ENCODE measurements at regions not wholly inside any gene's neighbourhood (a gene's known extent, or its start where the extent isn't known, plus 50 kb on each side); places are given as distances from the start of the nearest gene placed in this dataset.

- H3K4me2 ChIP-seq (ENCODE audit: low read length): no peak overlapping the region
- H3K9ac ChIP-seq (ENCODE audit: low read depth, low read length): no peak overlapping the region
- H3K36me3 ChIP-seq (ENCODE audit: insufficient read depth, low read length): no peaks in the 10 kb centered on the region
- H3K27me3 ChIP-seq (ENCODE audit: control insufficient read depth, insufficient read depth, low read length): no peaks in the 10 kb centered on the region
- peaks cover 14% of the 10 kb centered on the region for H3K4me1 ChIP-seq (ENCODE audit: control insufficient read depth, insufficient read depth, low read length)
- no peaks in the 10 kb centered on the region for H3K9me3 ChIP-seq (replicated peaks; ENCODE audit: low read length)
- H3K4me3 ChIP-seq (ENCODE audit: low read length): no peak overlapping the region
Observed at GRCh38 chr16:64586781-64587180, 535.1 kb downstream of the CDH11 start.

DNA sequence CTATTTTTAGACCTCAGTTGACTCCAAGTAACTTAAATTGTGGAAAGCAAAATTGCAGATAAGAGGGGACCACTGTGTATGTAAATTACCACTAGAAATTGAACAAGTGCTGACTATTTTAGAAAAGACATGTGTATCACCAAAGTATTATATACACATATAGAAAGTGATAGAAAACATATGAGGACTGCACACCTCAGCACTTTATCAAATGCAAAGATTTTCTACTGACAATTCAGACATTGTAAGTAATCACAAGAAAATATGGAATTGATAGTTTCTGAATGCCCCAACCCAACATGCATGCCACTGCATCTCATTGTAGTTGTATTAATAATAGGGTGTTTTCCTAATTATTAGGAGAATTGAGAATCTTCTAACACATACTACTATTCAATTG is 536.5 kb downstream of the CDH11 start:
- Histone ChIP-seq H3K4me3 (ENCODE audit: low read length) (no peak overlapping the region), H3K36me3 (ENCODE audit: insufficient read depth, low read length) (no peaks in the 10 kb centered on the region), H3K4me1 (ENCODE audit: control insufficient read depth, insufficient read depth, low read length) (peaks cover 11% of the 10 kb centered on the region), H3K27me3 (ENCODE audit: control insufficient read depth, insufficient read depth, low read length) (no peaks in the 10 kb centered on the region), H3K9ac (ENCODE audit: low read depth, low read length) (no peak overlapping the region), H3K4me2 (ENCODE audit: low read length) (no peak overlapping the region), H3K9me3 (replicated peaks; ENCODE audit: low read length) (no peaks in the 10 kb centered on the region)

- no peaks in the 10 kb centered on the region for H3K36me3 ChIP-seq (ENCODE audit: insufficient read depth, low read length)
- no peaks in the 10 kb centered on the region for H3K27me3 ChIP-seq (ENCODE audit: control insufficient read depth, insufficient read depth, low read length)
- no peak overlapping the region for H3K4me2 ChIP-seq (ENCODE audit: low read length)
- H3K9ac ChIP-seq (ENCODE audit: low read depth, low read length): no peak overlapping the region
- no peaks in the 10 kb centered on the region for H3K4me1 ChIP-seq (ENCODE audit: control insufficient read depth, insufficient read depth, low read length)
- no peak overlapping the region for H3K4me3 ChIP-seq (ENCODE audit: low read length)
- no peaks in the 10 kb centered on the region for H3K9me3 ChIP-seq (replicated peaks; ENCODE audit: low read length)
Observed at GRCh38 chr16:64580558-64580957, 541.3 kb downstream of the CDH11 start.

GRCh38 chr16:64579712-64580111 is 542.2 kb downstream of the CDH11 start:
- Histone ChIP-seq H3K4me2 (ENCODE audit: low read length) (no peak overlapping the region), H3K4me1 (ENCODE audit: control insufficient read depth, insufficient read depth, low read length) (no peaks in the 10 kb centered on the region), H3K36me3 (ENCODE audit: insufficient read depth, low read length) (no peaks in the 10 kb centered on the region), H3K4me3 (ENCODE audit: low read length) (no peak overlapping the region), H3K9me3 (replicated peaks; ENCODE audit: low read length) (no peaks in the 10 kb centered on the region), H3K9ac (ENCODE audit: low read depth, low read length) (no peak overlapping the region), H3K27me3 (ENCODE audit: control insufficient read depth, insufficient read depth, low read length) (no peaks in the 10 kb centered on the region)

- Histone ChIP-seq H3K9me3 (replicated peaks; ENCODE audit: low read length) (no peaks in the 10 kb centered on the region), H3K9ac (ENCODE audit: low read depth, low read length) (no peak overlapping the region), H3K4me3 (ENCODE audit: low read length) (no peak overlapping the region), H3K27me3 (ENCODE audit: control insufficient read depth, insufficient read depth, low read length) (no peaks in the 10 kb centered on the region), H3K36me3 (ENCODE audit: insufficient read depth, low read length) (no peaks in the 10 kb centered on the region), H3K4me1 (ENCODE audit: control insufficient read depth, insufficient read depth, low read length) (no peaks in the 10 kb centered on the region), H3K4me2 (ENCODE audit: low read length) (no peak overlapping the region)
Observed at GRCh38 chr16:64545768-64546167, 576.1 kb downstream of the CDH11 start.

DNA sequence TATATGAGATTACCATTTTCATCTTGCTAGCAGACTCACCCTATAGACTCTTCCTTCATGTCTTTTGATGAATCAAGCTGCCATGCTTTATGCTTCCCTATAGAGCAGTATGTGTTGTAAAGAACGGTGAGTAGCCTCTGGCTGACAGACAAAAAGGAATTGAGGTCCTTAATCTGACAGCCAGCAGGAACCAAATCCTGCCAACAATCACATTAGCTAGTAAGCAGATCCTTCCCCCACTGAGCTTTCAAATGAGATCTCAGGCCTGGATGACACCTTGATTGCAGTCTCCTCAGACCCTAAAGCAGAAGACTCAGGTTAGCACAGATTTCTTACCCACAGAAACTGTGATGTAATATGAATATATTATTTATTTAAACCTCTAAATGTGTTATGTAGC is 577.0 kb downstream of the CDH11 start:
- H3K4me3 ChIP-seq (ENCODE audit: low read length): no peak overlapping the region
- H3K4me2 ChIP-seq (ENCODE audit: low read length): no peak overlapping the region
- H3K36me3 ChIP-seq (ENCODE audit: insufficient read depth, low read length): no peaks in the 10 kb centered on the region
- H3K9me3 ChIP-seq (replicated peaks; ENCODE audit: low read length): no peaks in the 10 kb centered on the region
- no peaks in the 10 kb centered on the region for H3K27me3 ChIP-seq (ENCODE audit: control insufficient read depth, insufficient read depth, low read length)
- H3K4me1 ChIP-seq (ENCODE audit: control insufficient read depth, insufficient read depth, low read length): no peaks in the 10 kb centered on the region
- no peak overlapping the region for H3K9ac ChIP-seq (ENCODE audit: low read depth, low read length)

GRCh38 chr16:64543441-64543840 is 578.4 kb downstream of the CDH11 start:
- H3K4me3 ChIP-seq (ENCODE audit: low read length): no peak overlapping the region
- no peak overlapping the region for H3K4me2 ChIP-seq (ENCODE audit: low read length)
- no peaks in the 10 kb centered on the region for H3K36me3 ChIP-seq (ENCODE audit: insufficient read depth, low read length)
- H3K4me1 ChIP-seq (ENCODE audit: control insufficient read depth, insufficient read depth, low read length): no peaks in the 10 kb centered on the region
- no peaks in the 10 kb centered on the region for H3K27me3 ChIP-seq (ENCODE audit: control insufficient read depth, insufficient read depth, low read length)
- no peak overlapping the region for H3K9ac ChIP-seq (ENCODE audit: low read depth, low read length)
- no peaks in the 10 kb centered on the region for H3K9me3 ChIP-seq (replicated peaks; ENCODE audit: low read length)

DNA sequence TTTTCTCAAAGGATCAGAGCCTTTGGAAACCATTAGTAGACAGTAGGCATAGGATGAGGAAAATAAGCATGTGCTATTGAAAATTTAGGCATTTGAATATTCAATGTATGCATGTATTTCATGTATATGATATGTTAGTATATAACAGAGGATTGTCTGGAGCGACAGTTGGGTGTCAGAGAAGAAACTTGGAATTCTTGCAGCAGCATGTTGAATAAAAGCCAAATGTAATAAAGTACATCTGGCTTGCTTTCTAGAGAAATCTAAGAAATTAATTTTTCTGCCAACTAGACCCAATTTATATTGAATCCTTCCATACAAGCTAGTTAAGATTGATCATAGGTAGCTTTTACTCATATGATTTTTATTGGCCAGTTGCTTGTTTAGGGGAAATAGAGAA is 578.8 kb downstream of the CDH11 start:
- Histone ChIP-seq H3K9me3 (replicated peaks; ENCODE audit: low read length) (no peaks in the 10 kb centered on the region), H3K4me1 (ENCODE audit: control insufficient read depth, insufficient read depth, low read length) (no peaks in the 10 kb centered on the region), H3K4me2 (ENCODE audit: low read length) (no peak overlapping the region), H3K27me3 (ENCODE audit: control insufficient read depth, insufficient read depth, low read length) (no peaks in the 10 kb centered on the region), H3K9ac (ENCODE audit: low read depth, low read length) (no peak overlapping the region), H3K36me3 (ENCODE audit: insufficient read depth, low read length) (no peaks in the 10 kb centered on the region), H3K4me3 (ENCODE audit: low read length) (no peak overlapping the region)

DNA sequence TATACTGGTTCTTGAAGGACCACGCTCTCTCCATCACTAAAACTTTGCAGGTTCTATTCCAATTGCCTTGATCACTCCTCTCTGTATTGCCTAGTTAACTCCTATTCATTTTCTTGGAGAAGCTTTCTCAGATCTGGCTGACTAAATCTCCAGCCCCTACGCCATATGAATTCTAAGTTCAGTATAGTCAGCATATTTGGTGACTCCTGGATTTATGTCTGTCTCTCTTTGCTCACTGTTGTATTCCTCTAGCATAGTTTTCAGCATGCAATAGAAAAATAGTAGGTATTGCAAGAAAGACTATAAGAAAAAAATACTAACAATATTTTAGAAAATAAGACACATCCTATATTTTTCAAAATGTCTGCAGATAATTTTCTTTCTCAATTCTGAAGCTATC is 579.7 kb downstream of the CDH11 start:
- H3K36me3 ChIP-seq (ENCODE audit: insufficient read depth, low read length): no peaks in the 10 kb centered on the region
- H3K9me3 ChIP-seq (replicated peaks; ENCODE audit: low read length): no peaks in the 10 kb centered on the region
- no peaks in the 10 kb centered on the region for H3K4me1 ChIP-seq (ENCODE audit: control insufficient read depth, insufficient read depth, low read length)
- no peak overlapping the region for H3K4me2 ChIP-seq (ENCODE audit: low read length)
- H3K27me3 ChIP-seq (ENCODE audit: control insufficient read depth, insufficient read depth, low read length): no peaks in the 10 kb centered on the region
- H3K4me3 ChIP-seq (ENCODE audit: low read length): no peak overlapping the region
- H3K9ac ChIP-seq (ENCODE audit: low read depth, low read length): no peak overlapping the region

- H3K36me3 ChIP-seq (ENCODE audit: insufficient read depth, low read length): no peaks in the 10 kb centered on the region
- no peak overlapping the region for H3K9ac ChIP-seq (ENCODE audit: low read depth, low read length)
- H3K4me3 ChIP-seq (ENCODE audit: low read length): no peak overlapping the region
- H3K4me2 ChIP-seq (ENCODE audit: low read length): no peak overlapping the region
- H3K27me3 ChIP-seq (ENCODE audit: control insufficient read depth, insufficient read depth, low read length): no peaks in the 10 kb centered on the region
- no peaks in the 10 kb centered on the region for H3K4me1 ChIP-seq (ENCODE audit: control insufficient read depth, insufficient read depth, low read length)
- H3K9me3 ChIP-seq (replicated peaks; ENCODE audit: low read length): no peaks in the 10 kb centered on the region
Observed at GRCh38 chr16:64541621-64542020, 580.2 kb downstream of the CDH11 start.

GRCh38 chr16:64540434-64540833 is 581.4 kb downstream of the CDH11 start:
- H3K27me3 ChIP-seq (ENCODE audit: control insufficient read depth, insufficient read depth, low read length): no peaks in the 10 kb centered on the region
- H3K36me3 ChIP-seq (ENCODE audit: insufficient read depth, low read length): no peaks in the 10 kb centered on the region
- H3K9me3 ChIP-seq (replicated peaks; ENCODE audit: low read length): no peaks in the 10 kb centered on the region
- no peaks in the 10 kb centered on the region for H3K4me1 ChIP-seq (ENCODE audit: control insufficient read depth, insufficient read depth, low read length)
- H3K9ac ChIP-seq (ENCODE audit: low read depth, low read length): no peak overlapping the region
- no peak overlapping the region for H3K4me2 ChIP-seq (ENCODE audit: low read length)
- H3K4me3 ChIP-seq (ENCODE audit: low read length): no peak overlapping the region

GRCh38 chr16:64539811-64540371 is 582.0 kb downstream of the CDH11 start:
- H3K36me3 ChIP-seq (ENCODE audit: insufficient read depth, low read length): no peaks in the 10 kb centered on the region
- H3K4me2 ChIP-seq (ENCODE audit: low read length): no peak overlapping the region
- no peaks in the 10 kb centered on the region for H3K27me3 ChIP-seq (ENCODE audit: control insufficient read depth, insufficient read depth, low read length)
- H3K4me1 ChIP-seq (ENCODE audit: control insufficient read depth, insufficient read depth, low read length): no peaks in the 10 kb centered on the region
- no peak overlapping the region for H3K9ac ChIP-seq (ENCODE audit: low read depth, low read length)
- no peaks in the 10 kb centered on the region for H3K9me3 ChIP-seq (replicated peaks; ENCODE audit: low read length)
- H3K4me3 ChIP-seq (ENCODE audit: low read length): no peak overlapping the region
